NCI-H524 treated with DMSO at 0.1 percent for 48 hours (cell line): ENCODE measurements at regions not wholly inside any gene's neighbourhood (a gene's known extent, or its start where the extent isn't known, plus 50 kb on each side); places are given as distances from the start of the nearest gene placed in this dataset.
"Not testable (repeated sequence)": the region's sequence is repeated elsewhere in the genome, so short reads cannot be mapped to it uniquely, and the experiment has no call there.

Experiments
- DNase-seq: peaks from one replicate; lab custom pipeline; 2025; lab: John Stamatoyannopoulos, UW

- DNase-seq = no peak
Observed at GRCh38 chr1:185404291-185404690, 87.2 kb upstream of the IVNS1ABP start.

GRCh38 chr1:185402930-185403329, 85.9 kb upstream of the IVNS1ABP start:
- DNase-seq = no peak

- DNase-seq = no peak
Observed at GRCh38 chr1:185401019-185401418, 84.0 kb upstream of the IVNS1ABP start.

- DNase-seq = no peak
Observed at GRCh38 chr1:185400052-185400451, 83.0 kb upstream of the IVNS1ABP start.

GRCh38 chr1:185398599-185398998, 81.6 kb upstream of the IVNS1ABP start:
- no peak for DNase-seq

- DNase-seq = no peak
Observed at GRCh38 chr1:185398022-185398421, 81.0 kb upstream of the IVNS1ABP start.

- DNase-seq = no peak
Observed at GRCh38 chr1:185397183-185397582, 80.1 kb upstream of the IVNS1ABP start.

- no peak for DNase-seq
Observed at GRCh38 chr1:185396126-185396525, 79.1 kb upstream of the IVNS1ABP start.

- no peak for DNase-seq
Observed at GRCh38 chr1:185393815-185394214, 76.8 kb upstream of the IVNS1ABP start.

GRCh38 chr1:185393205-185393604, 76.2 kb upstream of the IVNS1ABP start:
- no peak for DNase-seq

- DNase-seq = no peak
Observed at GRCh38 chr1:185388815-185389214, 71.8 kb upstream of the IVNS1ABP start.

GRCh38 chr1:185388346-185388745, 71.3 kb upstream of the IVNS1ABP start:
- DNase-seq = no peak

GRCh38 chr1:185385991-185386390, 68.9 kb upstream of the IVNS1ABP start:
- DNase-seq = no peak

- not testable (repeated sequence) for DNase-seq
Observed at GRCh38 chr1:185383805-185384204, 66.8 kb upstream of the IVNS1ABP start.

- no peak for DNase-seq
Observed at GRCh38 chr1:185377831-185378230, 60.8 kb upstream of the IVNS1ABP start.

- DNase-seq = no peak
Observed at GRCh38 chr1:185376840-185377635, 60.0 kb upstream of the IVNS1ABP start.

- no peak for DNase-seq
Observed at GRCh38 chr1:185376288-185376687, 59.2 kb upstream of the IVNS1ABP start.

GRCh38 chr1:185375583-185375982, 58.5 kb upstream of the IVNS1ABP start:
- DNase-seq = no peak

GRCh38 chr1:185373813-185374529, 56.9 kb upstream of the IVNS1ABP start:
- DNase-seq = no peak

GRCh38 chr1:185369786-185370185, 52.7 kb upstream of the IVNS1ABP start:
- DNase-seq = no peak

GRCh38 chr1:185368913-185369491, 52.0 kb upstream of the IVNS1ABP start:
- no peak for DNase-seq

GRCh38 chr1:185368313-185368855, 51.3 kb upstream of the IVNS1ABP start:
- DNase-seq = no peak

GRCh38 chr1:185367218-185367617, 50.2 kb upstream of the IVNS1ABP start:
- DNase-seq = no peak
